Mesothelial cell of epicardium (in vitro differentiated cells): ENCODE measurements at regions not wholly inside any gene's neighbourhood (a gene's known extent, or its start where the extent isn't known, plus 50 kb on each side); places are given as distances from the start of the nearest gene placed in this dataset.

Source experiments
- DNase-seq, 2 experiments: peaks; one replicate each; pipeline ENCODE4 v3.0.0; 2021; ENCODE audit warnings: low spot score in 2 of 2; ENCODE audit not compliant: unreplicated experiment in 2 of 2
- H3K27ac Mint-ChIP-seq: 2 replicates; pipeline ENCODE4 v1.8.0; 2021; ENCODE audit warnings: mixed read lengths
- H3K27me3 Mint-ChIP-seq: 2 replicates; pipeline ENCODE4 v1.8.0; 2021; ENCODE audit warnings: low read depth, mixed read lengths
- H3K36me3 Mint-ChIP-seq: 2 replicates; pipeline ENCODE4 v1.8.0; 2021; ENCODE audit warnings: mixed read lengths
- H3K4me1 Mint-ChIP-seq: 2 replicates; pipeline ENCODE4 v1.8.0; 2021; ENCODE audit warnings: mixed read lengths
- H3K4me3 Mint-ChIP-seq: 2 replicates; pipeline ENCODE4 v1.8.0; 2021; ENCODE audit warnings: mild to moderate bottlenecking, moderate library complexity, mixed read lengths
- H3K9me3 Mint-ChIP-seq: 2 replicates; pipeline ENCODE4 v1.8.0; 2021; ENCODE audit warnings: mixed read lengths
- CTCF ChIP-seq: fragments of 200-600 bp; sonication (generic); IDR thresholded peaks from one replicate; pipeline ENCODE4 v1.5.0; 2021; ENCODE audit warnings: antibody characterized with exemption; ENCODE audit not compliant: unreplicated experiment

- TF ChIP-seq CTCF = no peak
- Mint-ChIP-seq H3K27me3 (peaks cover 70% of the 10 kb centered on the region), H3K4me1 (no peaks in the 10 kb centered on the region), H3K27ac (no peak overlapping the region), H3K36me3 (no peaks in the 10 kb centered on the region), H3K4me3 (no peak overlapping the region), H3K9me3 (no peaks in the 10 kb centered on the region)
- DNase-seq = no peak
These were observed 120.7 kb upstream of the VPREB1 start for GRCh38 chr22:22123960-22124278.

- Mint-ChIP-seq H3K4me3 (no peak overlapping the region), H3K9me3 (no peaks in the 10 kb centered on the region), H3K4me1 (no peaks in the 10 kb centered on the region), H3K27me3 (peaks cover 66% of the 10 kb centered on the region), H3K36me3 (no peaks in the 10 kb centered on the region), H3K27ac (no peak overlapping the region)
- DNase-seq = no peak
- no peak for TF ChIP-seq CTCF
These were observed 121.2 kb upstream of the VPREB1 start for GRCh38 chr22:22123118-22123959.

GRCh38 chr22:22122348-22123117 is 122.1 kb upstream of the VPREB1 start:
- Mint-ChIP-seq H3K27me3 (peaks cover 64% of the 10 kb centered on the region), H3K4me3 (no peak overlapping the region), H3K4me1 (no peaks in the 10 kb centered on the region), H3K36me3 (no peaks in the 10 kb centered on the region), H3K27ac (no peak overlapping the region), H3K9me3 (no peaks in the 10 kb centered on the region)
- no peak for DNase-seq
- no peak for TF ChIP-seq CTCF

- TF ChIP-seq CTCF = no peak
- H3K36me3 Mint-ChIP-seq = no peaks in the 10 kb centered on the region
- no peaks in the 10 kb centered on the region for H3K9me3 Mint-ChIP-seq
- no peak overlapping the region for H3K27ac Mint-ChIP-seq
- H3K27me3 Mint-ChIP-seq = peaks cover 54% of the 10 kb centered on the region
- H3K4me3 Mint-ChIP-seq = no peak overlapping the region
- no peaks in the 10 kb centered on the region for H3K4me1 Mint-ChIP-seq
- no peak for DNase-seq
These were observed 123.1 kb upstream of the VPREB1 start for GRCh38 chr22:22121445-22121844.

- Mint-ChIP-seq H3K27me3 (peaks cover 44% of the 10 kb centered on the region), H3K9me3 (no peaks in the 10 kb centered on the region), H3K36me3 (no peaks in the 10 kb centered on the region), H3K4me1 (no peaks in the 10 kb centered on the region), H3K4me3 (no peak overlapping the region), H3K27ac (no peak overlapping the region)
- DNase-seq = no peak
- no peak for TF ChIP-seq CTCF
These were observed 124.4 kb upstream of the VPREB1 start for GRCh38 chr22:22120160-22120559.
